Right lobe of liver (tissue), 4 donors: ENCODE measurements at regions not wholly inside any gene's neighbourhood (a gene's known extent, or its start where the extent isn't known, plus 50 kb on each side); places are given as distances from the start of the nearest gene placed in this dataset.

Source experiments
- CTCF ChIP-seq, 4 donors: fragments of 200-600 bp in 3 of 4; fragments of 450-650 bp in 1 of 4; IDR thresholded peaks; one replicate each; pipeline versions ENCODE4 v1.5.1 to v1.8.0; 2016 to 2022; ENCODE audit warnings: antibody characterized with exemption in 4 of 4, mild to moderate bottlenecking in 2 of 4
- POLR2A ChIP-seq: fragments of 450-650 bp; IDR thresholded peaks from one replicate; pipeline ENCODE4 v1.6.1; 2017; ENCODE audit warnings: antibody characterized with exemption, mild to moderate bottlenecking
- donor health status: DM: no; HTN: no; CAD: no.
- donor health status: DM: no; HTN: no; CAD: no.
- donor health status: DM: no; HTN: yes; CAD: no.

DNA sequence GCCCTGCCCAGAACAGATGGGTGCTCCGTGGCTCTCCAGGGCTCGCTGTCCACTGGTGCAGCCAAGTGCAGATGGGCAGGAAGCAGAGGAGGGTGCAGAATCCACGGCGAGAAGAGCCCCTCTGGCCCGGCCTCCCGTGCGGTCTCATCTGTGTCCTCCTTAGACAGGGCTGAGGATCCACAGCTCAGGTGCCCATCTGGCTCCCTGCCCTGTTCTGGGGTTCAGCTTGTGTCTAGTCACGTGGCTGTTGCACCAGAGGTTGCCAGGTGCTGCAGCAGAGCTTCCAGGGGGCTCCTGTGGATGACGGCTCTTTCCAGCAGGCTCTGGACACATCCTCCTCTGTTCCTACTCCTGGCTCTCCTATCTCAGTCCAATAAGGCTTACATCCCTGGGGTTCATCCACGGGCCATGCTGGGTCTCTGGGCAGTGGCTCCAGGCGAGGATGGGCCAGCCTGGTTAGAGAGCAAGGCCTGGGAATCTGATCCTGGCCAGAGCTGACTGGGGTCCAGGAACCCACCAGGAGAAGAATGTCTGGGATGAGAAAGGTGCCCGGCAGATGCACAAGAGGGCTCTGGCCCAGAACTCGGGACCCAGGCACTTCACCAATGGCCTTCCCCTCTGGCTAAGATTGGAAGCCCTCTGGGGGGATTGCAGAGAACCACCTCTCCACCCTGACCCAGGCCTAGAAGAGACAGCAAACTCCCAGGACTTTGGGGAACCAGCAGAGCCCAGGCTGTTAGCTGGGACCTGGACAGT lies 116.3 kb upstream of the ID2 start:
- TF ChIP-seq POLR2A: no peak
- TF ChIP-seq CTCF (IDR thresholded peaks at IDR 0.05): no peak
